Choroid plexus epithelial cell (primary cell): ENCODE measurements at regions not wholly inside any gene's neighbourhood (a gene's known extent, or its start where the extent isn't known, plus 50 kb on each side); places are given as distances from the start of the nearest gene placed in this dataset.

ENCODE experiments used
- DNase-seq: peaks from one replicate; pipeline ENCODE4 v3.0.0-alpha.2; 2010; ENCODE audit warnings: low read depth
- H3K4me3 ChIP-seq: 2 replicates; pipeline ENCODE4 v1.5.1; 2011; ENCODE audit warnings: low read depth, mild to moderate bottlenecking, control low read depth, low read length, moderate library complexity
- TF ChIP-seq, protein P1 (sequence below): conservative IDR thresholded peaks from 2 replicates; pipeline ENCODE4 v1.5.1; 2011; ENCODE audit warnings: low read depth, mild to moderate bottlenecking, control low read depth, inconsistent platforms, low read length, moderate library complexity

GRCh38 chr2:106686814-106687213 lies 199.2 kb downstream of the ST6GAL2 start:
- TF ChIP-seq, protein P1, sequence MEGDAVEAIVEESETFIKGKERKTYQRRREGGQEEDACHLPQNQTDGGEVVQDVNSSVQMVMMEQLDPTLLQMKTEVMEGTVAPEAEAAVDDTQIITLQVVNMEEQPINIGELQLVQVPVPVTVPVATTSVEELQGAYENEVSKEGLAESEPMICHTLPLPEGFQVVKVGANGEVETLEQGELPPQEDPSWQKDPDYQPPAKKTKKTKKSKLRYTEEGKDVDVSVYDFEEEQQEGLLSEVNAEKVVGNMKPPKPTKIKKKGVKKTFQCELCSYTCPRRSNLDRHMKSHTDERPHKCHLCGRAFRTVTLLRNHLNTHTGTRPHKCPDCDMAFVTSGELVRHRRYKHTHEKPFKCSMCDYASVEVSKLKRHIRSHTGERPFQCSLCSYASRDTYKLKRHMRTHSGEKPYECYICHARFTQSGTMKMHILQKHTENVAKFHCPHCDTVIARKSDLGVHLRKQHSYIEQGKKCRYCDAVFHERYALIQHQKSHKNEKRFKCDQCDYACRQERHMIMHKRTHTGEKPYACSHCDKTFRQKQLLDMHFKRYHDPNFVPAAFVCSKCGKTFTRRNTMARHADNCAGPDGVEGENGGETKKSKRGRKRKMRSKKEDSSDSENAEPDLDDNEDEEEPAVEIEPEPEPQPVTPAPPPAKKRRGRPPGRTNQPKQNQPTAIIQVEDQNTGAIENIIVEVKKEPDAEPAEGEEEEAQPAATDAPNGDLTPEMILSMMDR: no peak
- DNase-seq: no peak
- no peak overlapping the region for H3K4me3 ChIP-seq

GRCh38 chr2:106694964-106695470 lies 190.9 kb downstream of the ST6GAL2 start:
- H3K4me3 ChIP-seq: no peak overlapping the region
- no peak for DNase-seq
- TF ChIP-seq, protein P1: no peak

DNA sequence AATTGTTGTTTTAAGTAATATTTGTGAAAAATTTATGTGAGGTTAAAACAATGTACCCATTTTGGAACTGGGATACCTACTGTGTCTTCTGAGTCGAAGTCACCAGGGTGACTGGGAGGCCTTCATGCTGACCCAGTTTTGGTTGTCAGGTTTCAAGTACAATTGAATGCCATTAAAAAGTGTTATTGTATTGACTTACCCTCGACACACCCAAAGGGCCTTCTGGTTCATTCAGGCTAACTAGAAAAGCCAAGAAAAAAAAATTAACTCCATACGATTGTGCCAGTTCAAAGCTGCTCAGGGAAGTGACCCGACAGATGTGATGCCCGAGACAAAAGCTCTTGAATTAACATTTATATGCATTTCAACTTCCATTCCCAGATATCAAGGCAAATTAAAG lies 190.0 kb downstream of the ST6GAL2 start:
- TF ChIP-seq, protein P1: no peak
- H3K4me3 ChIP-seq: no peak overlapping the region

DNA sequence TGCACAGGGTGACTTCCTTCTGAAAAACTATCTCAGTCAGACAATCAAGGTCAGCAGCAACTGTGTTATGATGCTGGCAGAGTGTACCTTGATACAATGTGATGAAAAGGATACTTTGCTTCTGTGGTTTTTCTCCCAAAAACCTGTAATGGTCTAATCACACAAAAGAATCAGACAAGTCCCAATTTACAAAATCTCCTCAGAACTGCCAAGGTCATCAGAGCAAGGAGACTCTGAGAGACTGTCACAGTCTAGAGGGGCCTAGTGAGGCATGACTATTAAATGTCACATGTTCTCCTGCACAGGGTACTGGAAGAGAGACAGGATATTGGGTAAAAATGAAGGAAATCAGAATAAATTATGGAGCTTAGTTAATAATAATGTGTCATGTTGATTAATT lies 185.4 kb downstream of the ST6GAL2 start:
- H3K4me3 ChIP-seq: no peak overlapping the region
- no peak for DNase-seq
- TF ChIP-seq, protein P1: no peak

More for the DNA sequence above, 190.0 kb downstream of the ST6GAL2 start:
- DNase-seq: no peak

DNA sequence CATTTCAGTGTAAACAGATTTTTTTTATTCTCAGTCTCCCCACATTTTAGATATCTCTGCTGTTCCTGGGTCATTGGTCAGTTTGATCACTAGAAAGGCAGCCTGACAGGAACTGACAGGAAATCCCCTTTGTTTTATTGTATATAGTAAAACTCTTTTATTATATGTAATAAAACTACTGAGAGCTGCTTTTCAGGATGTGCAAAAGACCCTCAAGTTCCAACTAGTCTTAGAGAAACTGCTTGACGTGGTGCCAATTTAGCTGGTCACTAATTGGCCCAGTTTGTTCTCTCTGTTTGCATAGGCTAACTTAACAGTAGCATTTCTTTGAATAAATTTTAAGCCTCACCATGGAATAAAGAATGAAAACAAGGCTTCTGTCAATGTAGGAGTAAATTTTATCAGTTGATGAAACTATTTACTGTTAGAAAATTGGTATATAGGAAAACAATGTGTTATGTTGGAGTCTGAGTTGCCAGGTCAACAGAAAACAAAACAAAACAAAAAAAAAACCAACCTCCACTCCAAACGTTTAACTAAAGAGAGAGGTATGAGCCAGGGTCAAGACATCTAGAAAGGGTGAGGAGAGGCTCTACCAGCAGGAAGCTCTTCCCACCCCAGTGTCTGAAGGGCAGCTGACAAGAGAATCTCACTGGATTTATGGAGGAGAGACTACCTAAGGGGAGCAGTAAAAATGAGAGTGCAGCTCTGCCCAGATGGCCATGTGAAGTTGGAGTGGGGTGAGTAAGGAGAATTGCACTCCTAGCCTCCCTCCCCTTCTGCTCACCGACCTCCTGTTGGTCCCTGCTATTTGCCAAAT lies 184.6 kb downstream of the ST6GAL2 start:
- H3K4me3 ChIP-seq: no peak overlapping the region
- TF ChIP-seq, protein P1: no peak
- no peak for DNase-seq

DNA sequence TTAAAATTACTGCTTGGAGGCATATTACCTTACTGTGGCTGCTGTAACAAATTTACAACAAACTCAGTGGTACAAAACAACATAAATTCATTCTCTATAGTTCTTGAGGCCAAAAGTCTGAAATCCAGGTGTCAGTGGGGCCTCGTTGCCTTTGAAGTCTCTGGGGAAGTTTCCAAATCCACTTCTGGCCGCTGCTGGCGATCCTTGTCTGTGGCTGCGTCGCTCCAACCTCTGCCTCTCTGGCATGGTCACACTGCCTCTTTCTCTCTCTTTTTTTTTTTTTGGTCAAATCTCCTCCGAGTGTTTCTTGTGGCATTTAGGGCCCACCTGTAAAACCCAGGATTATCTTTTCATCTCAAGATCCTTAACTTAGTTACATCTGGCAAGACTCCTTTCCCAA lies 182.8 kb downstream of the ST6GAL2 start:
- DNase-seq: no peak
- TF ChIP-seq, protein P1: no peak
- H3K4me3 ChIP-seq: no peak overlapping the region

GRCh38 chr2:106704798-106705197 lies 181.2 kb downstream of the ST6GAL2 start:
- H3K4me3 ChIP-seq: no peak overlapping the region
- TF ChIP-seq, protein P1: no peak
- DNase-seq: no peak
